SU-DHL-6 (cell line): ENCODE measurements at regions not wholly inside any gene's neighbourhood (a gene's known extent, or its start where the extent isn't known, plus 50 kb on each side); places are given as distances from the start of the nearest gene placed in this dataset.
"Not testable (repeated sequence)": the region's sequence is repeated elsewhere in the genome, so short reads cannot be mapped to it uniquely, and the experiment has no call there.

Source experiments
- H2AFZ ChIP-seq: fragments of 200-600 bp; sonication (generic); 2 replicates; pipeline ENCODE4 v1.6.1; 2014; ENCODE audit warnings: low read depth, mild to moderate bottlenecking, moderate library complexity, mixed read lengths, antibody characterized with exemption, low read length; ENCODE audit not compliant: severe bottlenecking
- H3F3A ChIP-seq: fragments of 200-600 bp; shearing (Covaris generic); 2 replicates; pipeline ENCODE4 v1.6.0; 2016; ENCODE audit warnings: antibody characterized with exemption, mild to moderate bottlenecking; ENCODE audit not compliant: insufficient read depth
- H3K27ac ChIP-seq: fragments of 200-600 bp; sonication (generic); 2 replicates; pipeline ENCODE4 v1.5.1; 2016; ENCODE audit warnings: low read depth, mild to moderate bottlenecking, low read length, moderate library complexity, mixed read lengths
- H3K27me3 ChIP-seq: fragments of 200-600 bp; sonication (generic), shearing (Covaris generic); 2 replicates; pipeline ENCODE4 v1.6.0; 2014; ENCODE audit warnings: mild to moderate bottlenecking, low read length
- H3K36me3 ChIP-seq: fragments of 200-600 bp; sonication (generic); 2 replicates; pipeline ENCODE4 v1.6.1; 2014; ENCODE audit warnings: mild to moderate bottlenecking, low read length, mixed read lengths
- H3K4me2 ChIP-seq: fragments of 300-600, 200-600 bp; shearing (Covaris generic), sonication (generic); 2 replicates; pipeline ENCODE4 v1.6.0; 2014; ENCODE audit warnings: low read length, low read depth, mild to moderate bottlenecking; ENCODE audit not compliant: poor library complexity, severe bottlenecking
- H3K4me3 ChIP-seq: fragments of 200-600 bp; sonication (generic); 2 replicates; pipeline ENCODE4 v1.5.1; 2014; ENCODE audit warnings: antibody characterized with exemption, low read length, mild to moderate bottlenecking, mixed read lengths; ENCODE audit not compliant: insufficient read depth, poor library complexity, severe bottlenecking
- H3K79me2 ChIP-seq: fragments of 200-600 bp; sonication (generic); 2 replicates; pipeline ENCODE4 v1.6.1; 2014; ENCODE audit warnings: mild to moderate bottlenecking, low read length, moderate library complexity; ENCODE audit not compliant: insufficient read depth
- H3K9ac ChIP-seq: fragments of 200-600 bp; sonication (generic); 2 replicates; pipeline ENCODE4 v1.7.0; 2014; ENCODE audit warnings: mild to moderate bottlenecking, low read length
- H3K9me2 ChIP-seq: fragments of 200-600 bp; sonication (generic); replicated peaks from 2 replicates; pipeline ENCODE4 v1.6.1; 2014; ENCODE audit warnings: low read length; ENCODE audit not compliant: insufficient read depth
- H3K9me3 ChIP-seq: fragments of 200-600 bp; sonication (generic); 2 replicates; pipeline ENCODE4 v1.6.1; 2014; ENCODE audit warnings: low read length, mixed read lengths; ENCODE audit not compliant: insufficient read depth
- H4K20me1 ChIP-seq: fragments of 200-600 bp; sonication (generic); 2 replicates; pipeline ENCODE4 v1.6.1; 2014; ENCODE audit warnings: low read depth, mild to moderate bottlenecking, antibody characterized with exemption, low read length, moderate library complexity, mixed read lengths
- EZH2phosphoT487 ChIP-seq: fragments of 200-600 bp; sonication (generic), shearing (Covaris generic); conservative IDR thresholded peaks from 2 replicates; pipeline ENCODE4 v1.6.1; 2018; ENCODE audit warnings: mild to moderate bottlenecking, antibody characterized with exemption, low read length, moderate library complexity, mixed read lengths
- TF ChIP-seq, protein P1 (sequence below): fragments of 200-600 bp; sonication (generic); IDR thresholded peaks from one replicate; pipeline ENCODE4 v1.5.1; 2017; ENCODE audit warnings: antibody characterized with exemption, mild to moderate bottlenecking, low read length, moderate library complexity; ENCODE audit not compliant: insufficient read depth, poor library complexity, severe bottlenecking

DNA sequence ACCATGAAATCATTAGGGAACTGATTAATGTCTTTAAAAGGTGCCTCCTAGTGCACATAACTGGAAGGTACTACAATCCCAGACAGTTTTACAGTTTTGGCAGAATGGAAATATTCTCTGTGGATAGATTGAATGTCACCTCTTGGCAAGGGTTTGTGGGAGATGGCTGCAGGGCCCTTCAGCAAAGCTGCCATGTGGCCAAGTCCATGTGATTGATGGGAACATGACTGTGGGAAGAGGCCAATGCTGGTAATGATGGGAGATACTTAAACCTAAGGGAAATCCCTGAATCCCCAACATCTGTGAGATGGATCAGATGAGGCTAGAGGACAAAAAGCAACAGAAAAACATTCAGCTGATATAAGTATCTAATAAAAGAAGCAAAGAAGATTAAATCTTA lies 493.7 kb downstream of the MAGEE1 start:
- Histone ChIP-seq H3K79me2 (no peaks in the 10 kb centered on the region), H3K4me2 (no peak overlapping the region), H3K9me2 (no peaks in the 10 kb centered on the region), H2AFZ (no peak overlapping the region), H3K9ac (no peak overlapping the region), H3K9me3 (no peaks in the 10 kb centered on the region), H4K20me1 (no peaks in the 10 kb centered on the region), H3K27me3 (no peaks in the 10 kb centered on the region), H3F3A (no peaks in the 10 kb centered on the region), H3K27ac (no peak overlapping the region), H3K4me3 (no peak overlapping the region), H3K36me3 (no peaks in the 10 kb centered on the region)
- TF ChIP-seq, protein P1, sequence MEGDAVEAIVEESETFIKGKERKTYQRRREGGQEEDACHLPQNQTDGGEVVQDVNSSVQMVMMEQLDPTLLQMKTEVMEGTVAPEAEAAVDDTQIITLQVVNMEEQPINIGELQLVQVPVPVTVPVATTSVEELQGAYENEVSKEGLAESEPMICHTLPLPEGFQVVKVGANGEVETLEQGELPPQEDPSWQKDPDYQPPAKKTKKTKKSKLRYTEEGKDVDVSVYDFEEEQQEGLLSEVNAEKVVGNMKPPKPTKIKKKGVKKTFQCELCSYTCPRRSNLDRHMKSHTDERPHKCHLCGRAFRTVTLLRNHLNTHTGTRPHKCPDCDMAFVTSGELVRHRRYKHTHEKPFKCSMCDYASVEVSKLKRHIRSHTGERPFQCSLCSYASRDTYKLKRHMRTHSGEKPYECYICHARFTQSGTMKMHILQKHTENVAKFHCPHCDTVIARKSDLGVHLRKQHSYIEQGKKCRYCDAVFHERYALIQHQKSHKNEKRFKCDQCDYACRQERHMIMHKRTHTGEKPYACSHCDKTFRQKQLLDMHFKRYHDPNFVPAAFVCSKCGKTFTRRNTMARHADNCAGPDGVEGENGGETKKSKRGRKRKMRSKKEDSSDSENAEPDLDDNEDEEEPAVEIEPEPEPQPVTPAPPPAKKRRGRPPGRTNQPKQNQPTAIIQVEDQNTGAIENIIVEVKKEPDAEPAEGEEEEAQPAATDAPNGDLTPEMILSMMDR: no peak
- TF ChIP-seq EZH2phosphoT487: no peak

DNA sequence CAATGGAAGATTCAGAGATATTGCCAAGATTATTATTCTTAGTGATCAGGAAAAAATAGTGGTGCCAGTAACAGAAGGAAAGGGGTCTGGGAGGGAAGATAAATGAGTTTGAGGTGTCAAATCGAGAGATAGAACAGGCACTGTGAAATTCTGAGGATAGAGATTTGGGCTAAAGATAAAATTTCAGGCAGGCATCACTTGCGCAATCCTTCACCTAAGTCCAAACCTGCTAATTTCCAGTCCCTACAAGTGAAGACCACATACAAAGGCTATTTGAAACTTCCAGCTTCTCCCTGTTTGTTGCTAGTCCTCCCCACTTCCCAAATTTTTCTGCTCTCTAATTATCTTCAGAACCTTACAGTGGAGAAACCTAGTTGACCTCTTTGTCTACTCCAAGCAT lies 494.6 kb downstream of the MAGEE1 start:
- TF ChIP-seq, protein P1: no peak
- TF ChIP-seq EZH2phosphoT487: no peak
- no peak overlapping the region for H3K27ac ChIP-seq
- no peaks in the 10 kb centered on the region for H3K27me3 ChIP-seq
- H4K20me1 ChIP-seq: no peaks in the 10 kb centered on the region
- H2AFZ ChIP-seq: no peak overlapping the region
- no peaks in the 10 kb centered on the region for H3F3A ChIP-seq
- no peaks in the 10 kb centered on the region for H3K9me2 ChIP-seq
- no peaks in the 10 kb centered on the region for H3K9me3 ChIP-seq
- H3K79me2 ChIP-seq: no peaks in the 10 kb centered on the region
- no peak overlapping the region for H3K4me2 ChIP-seq
- no peak overlapping the region for H3K4me3 ChIP-seq
- H3K36me3 ChIP-seq: no peaks in the 10 kb centered on the region
- no peak overlapping the region for H3K9ac ChIP-seq

DNA sequence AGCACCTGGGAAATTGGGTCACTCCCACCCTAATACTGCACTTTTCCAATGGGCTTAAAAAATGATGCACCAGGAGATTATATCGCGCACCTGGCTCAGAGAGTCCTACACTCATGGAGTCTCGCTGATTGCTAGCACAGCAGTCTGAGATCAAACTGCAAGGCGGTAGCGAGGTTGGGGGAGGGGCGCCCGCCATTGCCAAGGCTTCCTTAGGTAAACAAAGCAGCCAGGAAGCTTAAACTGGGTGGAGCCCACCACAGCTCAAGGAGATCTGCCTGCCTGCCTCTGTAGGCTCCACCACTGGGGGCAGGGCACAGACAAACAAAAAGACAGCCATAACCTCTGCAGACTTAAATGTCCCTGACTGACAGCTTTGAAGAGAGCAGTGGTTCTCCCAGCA lies 497.1 kb downstream of the MAGEE1 start:
- not testable (repeated sequence) for H4K20me1 ChIP-seq, H3K4me2 ChIP-seq, H3K79me2 ChIP-seq, H3K4me3 ChIP-seq, H3K36me3 ChIP-seq, H3K27me3 ChIP-seq, H2AFZ ChIP-seq, H3K9me3 ChIP-seq, H3K9ac ChIP-seq, H3F3A ChIP-seq, H3K9me2 ChIP-seq, H3K27ac ChIP-seq

DNA sequence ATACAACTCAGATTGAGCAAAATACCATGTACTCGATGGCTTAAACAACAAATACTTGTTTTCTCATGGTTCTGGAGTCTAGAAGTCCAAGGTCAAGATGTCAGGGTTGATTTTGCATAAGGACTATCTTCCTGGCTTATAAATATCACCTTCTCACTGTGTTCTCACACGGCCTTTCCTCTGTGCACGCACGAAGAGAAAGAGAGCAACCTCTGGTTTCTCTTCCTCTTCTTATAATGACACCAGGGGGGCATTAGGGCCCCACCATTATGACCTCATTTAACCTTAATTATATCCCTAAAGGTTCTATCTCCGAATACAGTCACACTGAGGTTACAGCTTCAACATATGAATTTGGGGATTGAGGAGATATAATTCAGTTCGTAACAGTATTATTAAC lies 504.0 kb downstream of the MAGEE1 start:
- peak overlapping the region; percentile 12 for H3K4me2 ChIP-seq
- no peaks in the 10 kb centered on the region for H3K79me2 ChIP-seq
- no peak overlapping the region for H3K27ac ChIP-seq
- H3F3A ChIP-seq: no peaks in the 10 kb centered on the region
- H3K4me3 ChIP-seq: no peak overlapping the region
- no peaks in the 10 kb centered on the region for H4K20me1 ChIP-seq
- H3K36me3 ChIP-seq: no peaks in the 10 kb centered on the region
- no peak overlapping the region for H2AFZ ChIP-seq
- H3K9me3 ChIP-seq: no peaks in the 10 kb centered on the region
- H3K9me2 ChIP-seq: no peaks in the 10 kb centered on the region
- TF ChIP-seq, protein P1: no peak
- TF ChIP-seq EZH2phosphoT487: no peak
- H3K27me3 ChIP-seq: no peaks in the 10 kb centered on the region
- no peak overlapping the region for H3K9ac ChIP-seq
